GM18520 (cell line): ENCODE measurements at regions not wholly inside any gene's neighbourhood (a gene's known extent, or its start where the extent isn't known, plus 50 kb on each side); places are given as distances from the start of the nearest gene placed in this dataset.

Source experiments
- ATAC-seq: cut with Tn5 transposase; IDR thresholded peaks from one replicate; pipeline ENCODE4 v1.9.1; 2021; ENCODE audit not compliant: unreplicated experiment

GRCh38 chr15:101551696-101552591 lies 62.4 kb upstream of the PCSK6 start:
- no peak for ATAC-seq

DNA sequence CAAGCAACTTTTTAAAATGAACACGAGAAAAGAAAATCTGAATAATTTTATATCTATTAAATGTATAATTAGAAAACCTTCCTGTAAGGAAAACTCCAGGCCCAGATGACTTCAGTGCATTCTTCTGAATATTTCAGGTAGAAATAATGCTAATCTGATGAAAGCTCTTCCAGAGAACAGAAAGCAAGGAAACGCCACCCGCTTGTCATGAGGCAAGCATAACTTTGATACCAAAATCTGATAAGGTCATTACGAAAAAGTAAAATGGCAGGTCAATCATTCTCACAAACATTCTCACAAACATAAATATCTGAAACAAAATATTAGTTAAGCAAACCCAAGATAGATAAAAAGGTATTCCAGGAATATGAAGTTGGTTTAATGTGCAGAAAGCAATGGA lies 60.6 kb upstream of the PCSK6 start:
- no peak for ATAC-seq

DNA sequence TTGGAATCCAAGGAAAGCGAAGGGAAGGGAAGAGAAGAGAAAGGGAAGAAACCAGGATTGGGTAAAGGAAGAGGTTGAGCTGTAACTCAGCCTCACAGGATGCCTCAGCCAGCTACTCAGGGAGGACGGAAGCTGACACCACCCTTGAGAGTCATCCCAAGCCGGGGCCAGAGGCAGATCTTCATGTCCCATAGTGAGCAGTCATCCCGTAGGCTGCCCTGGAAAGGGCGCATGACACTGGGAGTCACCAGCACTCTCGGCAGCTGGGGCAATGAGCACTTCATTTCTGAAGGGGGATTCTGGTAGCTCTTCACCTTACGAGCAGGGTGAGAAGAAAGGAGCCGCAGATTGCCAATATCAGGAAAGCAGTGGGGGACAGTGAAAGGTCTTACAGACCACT lies 60.1 kb upstream of the PCSK6 start:
- ATAC-seq, result no peak

DNA sequence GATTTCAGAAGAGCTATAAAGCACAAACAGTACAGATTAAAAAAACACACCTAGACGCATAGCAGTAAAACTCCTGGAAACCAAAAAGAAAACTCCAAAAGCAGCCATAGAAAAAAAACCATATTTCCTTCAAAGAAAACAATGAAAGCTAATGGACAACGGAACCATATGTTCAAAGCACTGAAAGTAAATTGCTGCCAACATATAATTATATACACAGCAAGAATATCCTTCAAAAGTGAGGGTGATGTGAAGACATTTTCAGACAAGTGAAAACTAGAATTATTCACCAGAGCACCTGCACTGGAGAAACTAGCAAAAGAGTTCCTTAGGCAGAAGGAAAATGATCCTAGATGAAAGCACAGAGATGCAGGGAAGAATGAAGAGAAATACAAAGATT lies 58.2 kb upstream of the PCSK6 start:
- ATAC-seq, result no peak

DNA sequence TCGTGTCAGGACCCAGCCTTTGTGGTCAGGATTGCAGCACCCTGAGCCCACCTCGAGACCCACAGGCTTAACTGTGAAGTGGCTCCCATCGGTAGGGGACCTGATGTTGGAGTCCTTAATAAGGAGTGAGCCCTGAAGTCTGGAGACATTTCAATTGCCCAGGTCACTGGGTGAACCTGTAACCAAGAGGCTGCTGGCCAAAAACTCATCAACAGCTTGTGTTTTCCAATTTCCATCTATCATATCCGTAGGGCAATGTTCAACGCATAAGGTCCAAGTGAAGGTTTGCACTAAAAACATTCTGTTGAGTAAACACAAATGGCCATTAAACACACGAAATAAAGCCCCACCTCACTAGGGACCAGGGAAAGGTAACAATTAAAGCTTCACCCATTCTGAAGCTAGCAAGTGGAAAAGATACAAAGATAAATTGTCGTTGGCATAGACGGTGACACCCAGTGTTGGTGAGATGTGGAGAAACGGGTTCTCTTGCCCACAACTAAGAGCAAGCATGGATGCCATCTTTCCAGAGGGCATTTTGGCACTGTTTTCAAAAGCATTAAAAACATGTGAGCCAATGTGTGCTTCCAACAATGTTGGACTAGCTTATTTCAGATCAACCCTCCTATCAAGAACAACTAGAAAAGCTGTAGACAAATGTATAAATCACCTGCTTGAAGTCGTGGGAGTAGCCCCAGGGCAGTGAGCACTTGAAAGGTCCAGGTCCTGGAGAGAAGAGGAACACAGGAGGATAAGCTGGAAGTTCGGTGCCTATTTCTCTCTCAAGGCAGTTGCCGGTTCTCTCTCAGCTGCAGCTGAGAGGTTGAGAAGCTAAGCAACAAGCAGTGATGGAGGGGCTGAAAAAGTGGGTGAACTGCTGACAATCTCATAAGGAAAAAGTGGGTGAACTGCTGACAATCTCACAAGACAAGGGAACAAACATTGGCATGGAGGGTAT lies 56.3 kb upstream of the PCSK6 start:
- ATAC-seq, result no peak

- ATAC-seq, result no peak
These were observed 55.1 kb upstream of the PCSK6 start for GRCh38 chr15:101544613-101544945.

GRCh38 chr15:101543926-101544612 lies 54.6 kb upstream of the PCSK6 start:
- ATAC-seq, result no peak

- ATAC-seq, result no peak
These were observed 53.9 kb upstream of the PCSK6 start for GRCh38 chr15:101543431-101543830.

DNA sequence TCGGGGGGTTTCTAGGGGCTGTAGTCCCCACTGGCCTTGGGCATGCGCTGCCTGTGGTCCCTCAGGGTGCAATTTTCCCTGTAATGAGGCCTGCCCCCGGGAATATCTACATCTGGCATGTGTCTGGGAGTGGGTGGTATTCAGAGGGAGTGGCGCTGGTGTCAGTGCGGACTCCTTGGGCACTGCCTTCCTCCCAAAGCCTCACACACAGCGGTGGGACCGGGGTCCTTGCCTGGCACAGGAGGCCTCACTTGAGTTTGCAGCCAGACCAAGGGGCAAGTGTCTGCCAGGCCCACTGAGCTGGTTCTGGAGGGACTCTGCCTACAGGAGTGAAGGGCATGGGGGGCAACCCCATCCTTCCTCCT lies 53.5 kb upstream of the PCSK6 start:
- no peak for ATAC-seq

- ATAC-seq, result no peak
These were observed 53.0 kb upstream of the PCSK6 start for GRCh38 chr15:101542306-101543025.

DNA sequence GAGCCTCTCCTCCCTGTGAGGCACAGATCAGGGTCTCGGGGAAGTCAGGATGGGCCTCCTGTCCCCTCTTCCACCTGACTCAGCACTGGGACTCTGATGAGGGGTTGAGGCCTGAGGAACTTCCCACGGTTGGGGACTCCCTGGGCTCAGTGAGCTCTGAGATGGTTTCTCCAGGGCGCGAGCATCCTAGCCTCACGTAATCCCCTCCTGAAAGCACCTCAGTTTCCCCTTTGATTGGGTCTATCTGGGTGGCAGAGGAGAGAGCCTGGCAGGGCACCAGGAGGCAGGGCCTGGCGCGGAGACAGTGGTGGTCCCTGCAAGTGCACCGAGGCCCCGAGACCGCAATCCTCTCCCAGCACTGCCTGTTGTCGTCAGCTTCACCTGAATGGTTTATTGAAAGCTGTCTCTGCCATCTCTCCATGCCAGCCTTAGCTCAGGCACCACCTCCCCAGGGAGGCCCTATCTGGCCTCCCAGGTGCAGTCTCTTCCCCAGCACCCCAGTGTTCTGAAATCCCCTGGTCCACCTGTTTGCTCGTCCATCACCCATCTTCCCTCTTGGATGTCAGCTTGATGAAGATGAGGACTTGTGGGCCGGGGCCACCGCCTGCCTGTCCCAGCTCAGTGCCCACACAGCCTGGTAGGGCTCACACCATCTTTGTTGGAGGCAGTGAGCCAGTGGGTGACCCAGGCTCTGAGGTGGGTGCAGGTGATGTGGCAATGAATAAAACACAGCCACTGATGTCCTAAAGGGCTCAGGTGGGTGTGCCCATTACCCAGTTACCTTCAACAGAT lies 52.2 kb upstream of the PCSK6 start:
- no peak for ATAC-seq

GRCh38 chr15:101540480-101541239 lies 51.2 kb upstream of the PCSK6 start:
- no peak for ATAC-seq

GRCh38 chr15:101539930-101540329 lies 50.4 kb upstream of the PCSK6 start:
- ATAC-seq, result no peak

DNA sequence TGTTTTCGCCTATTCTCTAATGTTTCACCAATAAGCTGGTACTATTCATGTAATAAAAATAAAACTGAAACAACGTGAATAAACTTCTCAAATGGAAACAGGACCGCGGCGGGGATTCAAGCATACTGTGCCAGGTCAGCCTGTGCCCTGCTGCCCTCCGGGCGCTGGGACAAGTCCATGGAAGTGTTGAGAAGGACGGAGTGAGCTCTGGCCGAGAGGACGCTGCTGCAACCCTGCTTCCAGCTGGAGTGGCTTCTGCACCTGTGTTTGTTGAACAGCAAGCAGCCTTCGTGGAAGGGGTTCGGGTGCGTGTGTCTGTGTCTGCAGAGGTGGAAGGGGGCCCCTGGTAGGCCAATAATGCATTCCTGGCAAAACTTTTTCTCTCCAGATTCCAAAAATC lies 50.0 kb upstream of the PCSK6 start:
- no peak for ATAC-seq
